ENCODE measurements at regions not wholly inside any gene's neighbourhood (a gene's known extent, or its start where the extent isn't known, plus 50 kb on each side); places are given as distances from the start of the nearest gene placed in this dataset.
"Not testable (repeated sequence)": the region's sequence is repeated elsewhere in the genome, so short reads cannot be mapped to it uniquely, and the experiment has no call there.

DNA sequence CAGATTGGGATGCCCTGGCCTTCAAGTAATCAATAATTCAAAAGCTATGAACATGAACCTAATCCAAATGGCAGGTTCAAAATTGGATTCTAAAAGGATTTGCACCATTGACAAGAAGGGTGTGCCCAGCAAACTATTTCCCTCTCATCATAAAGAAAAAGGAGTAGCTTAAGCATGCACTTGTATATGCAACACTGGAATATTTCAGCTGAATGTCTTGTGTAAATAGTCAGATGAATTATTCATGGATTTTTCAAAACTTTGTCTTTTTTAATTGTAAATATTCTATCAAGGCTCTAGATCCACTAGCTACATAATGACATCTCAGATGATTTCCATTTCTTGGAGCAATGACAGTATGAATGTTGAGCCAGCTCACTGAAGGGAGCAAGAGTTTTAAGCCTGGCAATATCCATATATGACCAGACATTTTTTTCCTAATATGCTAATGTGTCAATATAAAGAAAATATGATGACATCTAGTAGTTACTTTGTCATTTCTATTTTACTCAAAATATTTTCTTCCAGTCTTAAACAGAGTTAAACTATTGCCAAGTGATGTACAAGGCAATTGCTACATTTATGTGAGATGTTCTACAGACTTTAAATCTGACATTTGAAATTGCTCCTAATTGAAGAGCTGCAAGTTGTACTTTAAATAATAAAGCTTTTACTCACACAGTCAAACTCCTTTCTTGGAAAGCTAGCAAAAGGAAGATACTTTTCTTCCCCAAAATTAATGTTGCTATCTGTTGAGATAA is 230.5 kb upstream of the AGTR1 start:
- no peaks in the 10 kb centered on the region for H3K4me1 Mint-ChIP-seq (ENCODE audit: low read depth)
- no peaks in the 10 kb centered on the region for H3K36me3 Mint-ChIP-seq (ENCODE audit: low read depth)
- no peaks in the 10 kb centered on the region for H3K9me3 Mint-ChIP-seq

DNA sequence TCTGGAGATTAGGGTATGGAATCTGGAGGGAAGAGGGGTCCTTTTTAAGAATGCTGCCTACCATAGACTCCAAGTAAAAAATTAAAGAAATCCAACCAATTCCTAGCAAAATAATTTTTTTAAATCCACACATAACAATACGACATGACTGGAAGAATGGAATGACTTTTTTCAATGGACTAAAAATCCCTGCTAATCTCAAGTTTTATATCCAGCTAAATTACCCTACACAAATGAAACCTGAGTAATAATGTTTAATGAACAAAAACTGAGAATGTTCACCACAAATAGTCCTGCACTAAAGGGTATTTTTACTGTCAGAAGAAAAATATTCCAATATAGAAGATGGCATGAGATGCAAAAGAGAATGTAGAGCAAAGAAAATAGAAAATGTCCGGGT is 220.3 kb upstream of the AGTR1 start:
- H3K27ac Mint-ChIP-seq: no peak overlapping the region
- peaks cover 11% of the 10 kb centered on the region for H3K9me3 Mint-ChIP-seq
- H3K27me3 Mint-ChIP-seq (ENCODE audit: low read depth): no peaks in the 10 kb centered on the region

More for the DNA sequence above, 230.5 kb upstream of the AGTR1 start:
- Mint-ChIP-seq H3K4me3 (no peak overlapping the region), H3K27me3 (ENCODE audit: low read depth) (no peaks in the 10 kb centered on the region), H3K27ac (no peak overlapping the region)

DNA sequence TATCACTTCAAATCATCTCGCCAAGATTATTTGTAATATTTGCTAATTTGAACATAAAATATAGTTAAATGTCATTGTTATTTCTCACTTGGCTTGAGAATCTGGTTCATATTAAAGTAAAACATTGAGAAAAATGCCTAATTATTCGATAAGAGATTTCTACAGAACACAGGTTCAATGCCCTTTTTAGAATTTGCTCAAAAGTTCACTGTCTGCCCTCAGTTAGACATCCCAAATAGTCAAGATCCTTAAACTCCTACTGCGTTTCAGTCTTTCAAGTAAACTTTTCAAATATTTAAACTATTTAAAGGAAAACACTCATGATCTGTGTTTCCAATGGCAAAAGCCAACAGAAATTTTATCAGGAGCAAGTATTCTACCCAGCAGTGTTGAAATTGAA is 204.1 kb upstream of the AGTR1 start:
- Mint-ChIP-seq H3K27me3 (ENCODE audit: low read depth) (no peaks in the 10 kb centered on the region), H3K4me1 (ENCODE audit: low read depth) (no peaks in the 10 kb centered on the region), H3K36me3 (ENCODE audit: low read depth) (no peaks in the 10 kb centered on the region), H3K4me3 (no peak overlapping the region), H3K27ac (no peak overlapping the region), H3K9me3 (no peaks in the 10 kb centered on the region)

More for the DNA sequence above, 220.3 kb upstream of the AGTR1 start:
- no peaks in the 10 kb centered on the region for H3K4me1 Mint-ChIP-seq (ENCODE audit: low read depth)
- H3K4me3 Mint-ChIP-seq: no peak overlapping the region
- H3K36me3 Mint-ChIP-seq (ENCODE audit: low read depth): no peaks in the 10 kb centered on the region

DNA sequence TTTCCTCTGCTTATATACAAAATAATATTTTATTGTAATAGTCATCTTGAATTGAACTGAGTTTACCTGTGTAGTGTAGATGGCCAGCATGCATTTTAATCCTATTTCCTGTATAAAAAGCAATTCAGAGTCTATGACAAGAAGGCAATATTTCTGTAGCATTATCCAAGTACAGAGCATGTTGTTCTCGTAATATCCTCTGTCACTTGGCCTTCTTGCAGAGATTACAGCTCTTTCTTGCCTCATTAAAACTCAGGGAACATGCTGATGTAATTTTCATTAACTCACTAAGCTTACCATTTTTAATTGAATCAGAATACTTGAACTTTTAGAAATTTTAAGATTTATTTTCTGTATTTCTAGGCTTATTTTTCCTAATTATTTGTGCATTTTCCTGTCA is 203.3 kb upstream of the AGTR1 start:
- Mint-ChIP-seq H3K27me3 (ENCODE audit: low read depth) (no peaks in the 10 kb centered on the region), H3K9me3 (no peaks in the 10 kb centered on the region), H3K4me3 (no peak overlapping the region), H3K36me3 (ENCODE audit: low read depth) (no peaks in the 10 kb centered on the region), H3K4me1 (ENCODE audit: low read depth) (no peaks in the 10 kb centered on the region), H3K27ac (no peak overlapping the region)

DNA sequence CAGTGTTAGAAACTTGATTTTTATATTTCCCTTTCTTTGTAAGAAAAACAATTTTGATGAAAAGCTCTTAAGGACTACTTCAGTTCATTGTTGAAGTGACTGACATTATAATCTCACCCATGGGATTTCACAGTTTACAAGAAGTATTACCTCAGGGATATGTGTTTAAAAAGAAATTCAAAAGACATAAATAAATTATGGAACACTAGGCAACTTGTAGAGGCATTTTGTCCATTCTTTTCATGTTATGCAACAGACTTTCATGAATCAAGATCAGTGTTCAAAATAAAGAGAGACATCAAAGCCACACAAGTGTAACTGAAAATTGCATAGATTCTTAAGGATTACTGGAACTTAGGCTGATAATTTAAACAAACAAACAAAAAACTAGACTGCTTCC is 196.8 kb upstream of the AGTR1 start:
- H3K9me3 Mint-ChIP-seq: no peaks in the 10 kb centered on the region
- H3K27ac Mint-ChIP-seq: no peak overlapping the region
- no peaks in the 10 kb centered on the region for H3K27me3 Mint-ChIP-seq (ENCODE audit: low read depth)
- H3K4me1 Mint-ChIP-seq (ENCODE audit: low read depth): no peaks in the 10 kb centered on the region
- H3K4me3 Mint-ChIP-seq: no peak overlapping the region
- no peaks in the 10 kb centered on the region for H3K36me3 Mint-ChIP-seq (ENCODE audit: low read depth)

DNA sequence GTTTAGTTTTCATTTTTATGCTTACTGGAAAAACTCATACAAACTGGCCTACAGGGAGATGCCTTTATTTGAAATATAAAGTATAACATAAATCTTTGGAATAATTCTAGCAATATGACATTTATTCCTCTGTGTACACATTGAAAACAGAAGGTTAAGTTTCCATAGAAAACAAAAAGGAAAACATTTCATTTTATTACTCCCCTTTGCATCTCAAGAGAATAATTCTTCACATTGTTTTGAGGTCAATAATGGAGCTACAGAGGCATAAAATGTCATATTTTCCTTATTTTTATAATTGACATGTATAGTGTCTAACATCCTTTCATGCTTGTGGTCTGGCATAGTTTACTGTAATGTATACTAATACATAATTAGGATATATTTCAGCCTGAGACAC is 187.6 kb upstream of the AGTR1 start:
- no peaks in the 10 kb centered on the region for H3K27me3 Mint-ChIP-seq (ENCODE audit: low read depth)
- H3K27ac Mint-ChIP-seq: no peak overlapping the region
- no peaks in the 10 kb centered on the region for H3K4me1 Mint-ChIP-seq (ENCODE audit: low read depth)

DNA sequence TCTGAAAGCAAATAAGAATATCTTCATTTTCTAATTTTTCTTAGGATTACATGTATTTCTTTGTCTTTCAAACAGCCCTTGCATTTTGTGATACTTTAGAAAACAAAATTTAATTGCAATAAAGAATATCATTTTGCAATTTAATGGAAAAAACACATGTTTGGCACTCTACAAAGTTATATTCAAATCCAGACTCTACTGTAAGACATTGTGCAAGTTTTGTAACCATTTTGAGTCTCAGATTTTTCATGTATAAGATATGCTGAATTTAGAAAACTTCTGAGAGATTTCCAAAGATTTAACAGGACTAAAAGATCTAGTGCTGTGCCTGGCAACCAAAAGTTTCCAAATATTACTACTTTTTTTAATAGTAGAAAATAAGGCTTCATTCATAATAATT is 187.1 kb upstream of the AGTR1 start:
- H3K36me3 Mint-ChIP-seq (ENCODE audit: low read depth): no peaks in the 10 kb centered on the region
- peaks cover 3% of the 10 kb centered on the region for H3K9me3 Mint-ChIP-seq
- no peak overlapping the region for H3K4me3 Mint-ChIP-seq
- no peak overlapping the region for H3K27ac Mint-ChIP-seq
- no peaks in the 10 kb centered on the region for H3K4me1 Mint-ChIP-seq (ENCODE audit: low read depth)
- H3K27me3 Mint-ChIP-seq (ENCODE audit: low read depth): no peaks in the 10 kb centered on the region

More for the DNA sequence above, 187.6 kb upstream of the AGTR1 start:
- H3K4me3 Mint-ChIP-seq: no peak overlapping the region
- no peaks in the 10 kb centered on the region for H3K36me3 Mint-ChIP-seq (ENCODE audit: low read depth)
- H3K9me3 Mint-ChIP-seq: peaks cover 3% of the 10 kb centered on the region

DNA sequence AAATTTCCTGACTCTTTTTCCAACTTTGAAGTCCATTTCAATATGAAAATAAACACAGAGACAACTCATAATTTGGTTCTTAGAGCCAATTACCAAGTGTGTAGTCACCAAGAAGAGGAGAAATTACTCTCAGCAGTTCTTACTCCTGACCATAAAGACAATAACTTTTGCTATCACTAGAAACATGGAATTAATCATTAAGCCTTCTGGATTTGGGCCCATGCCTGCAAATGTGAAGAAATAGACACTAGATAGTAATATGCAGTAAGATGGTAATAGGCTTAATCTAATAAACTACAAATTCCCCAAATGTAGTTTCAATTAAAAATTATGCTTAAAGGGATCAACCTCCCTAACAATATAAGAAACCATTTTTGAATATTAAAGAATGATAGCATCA is 185.1 kb upstream of the AGTR1 start:
- Mint-ChIP-seq H3K9me3 (peaks cover 3% of the 10 kb centered on the region), H3K27ac (no peak overlapping the region), H3K4me1 (ENCODE audit: low read depth) (no peaks in the 10 kb centered on the region)

DNA sequence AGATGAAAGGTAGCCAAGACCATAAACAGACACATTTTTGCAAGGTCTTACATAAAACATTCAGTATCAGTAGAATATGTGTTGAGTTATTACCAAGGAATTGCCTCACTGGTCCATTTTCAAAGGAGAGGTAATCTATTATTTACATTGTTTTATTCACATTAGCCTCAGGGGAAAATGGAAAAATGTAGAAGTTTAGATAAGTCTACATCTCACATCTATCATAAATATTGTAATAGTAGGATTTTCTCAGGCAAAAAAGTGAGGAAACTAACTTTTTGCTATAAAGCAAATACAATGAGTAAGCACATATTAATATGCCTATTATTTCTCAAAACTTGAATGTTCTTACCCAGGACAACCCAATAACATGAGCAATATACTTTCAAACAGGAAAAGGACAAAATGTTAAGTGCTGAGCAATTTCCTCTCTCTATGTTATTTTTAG is 184.6 kb upstream of the AGTR1 start:
- Mint-ChIP-seq H3K4me3 (no peak overlapping the region), H3K27ac (no peak overlapping the region), H3K4me1 (ENCODE audit: low read depth) (no peaks in the 10 kb centered on the region), H3K36me3 (ENCODE audit: low read depth) (no peaks in the 10 kb centered on the region), H3K9me3 (peaks cover 8% of the 10 kb centered on the region), H3K27me3 (ENCODE audit: low read depth) (no peaks in the 10 kb centered on the region)

More for the DNA sequence above, 185.1 kb upstream of the AGTR1 start:
- Mint-ChIP-seq H3K36me3 (ENCODE audit: low read depth) (no peaks in the 10 kb centered on the region), H3K4me3 (no peak overlapping the region), H3K27me3 (ENCODE audit: low read depth) (no peaks in the 10 kb centered on the region)

DNA sequence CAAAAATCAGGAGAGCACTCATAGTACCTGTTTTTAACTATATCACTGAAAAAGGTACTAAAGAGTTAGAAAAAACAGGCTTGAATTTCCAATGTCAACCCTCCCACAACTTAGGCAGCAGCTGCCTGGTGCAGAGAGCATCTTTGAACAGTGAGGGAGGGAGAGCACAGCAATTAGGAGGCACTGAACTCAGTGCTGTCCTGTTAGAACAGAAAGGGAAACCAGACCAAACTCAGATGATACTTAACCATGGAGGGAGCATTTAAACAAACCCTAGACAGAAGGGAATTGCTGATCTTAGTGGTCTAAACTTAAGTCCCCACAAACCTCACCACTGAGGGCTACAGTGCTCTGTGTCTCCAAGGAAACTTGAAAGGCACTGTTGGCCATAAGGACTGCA is 179.2 kb upstream of the AGTR1 start:
- Mint-ChIP-seq H3K4me3 (no peak overlapping the region), H3K27me3 (ENCODE audit: low read depth) (no peaks in the 10 kb centered on the region), H3K4me1 (ENCODE audit: low read depth) (no peaks in the 10 kb centered on the region), H3K36me3 (ENCODE audit: low read depth) (no peaks in the 10 kb centered on the region), H3K9me3 (peaks cover 20% of the 10 kb centered on the region), H3K27ac (no peak overlapping the region)

DNA sequence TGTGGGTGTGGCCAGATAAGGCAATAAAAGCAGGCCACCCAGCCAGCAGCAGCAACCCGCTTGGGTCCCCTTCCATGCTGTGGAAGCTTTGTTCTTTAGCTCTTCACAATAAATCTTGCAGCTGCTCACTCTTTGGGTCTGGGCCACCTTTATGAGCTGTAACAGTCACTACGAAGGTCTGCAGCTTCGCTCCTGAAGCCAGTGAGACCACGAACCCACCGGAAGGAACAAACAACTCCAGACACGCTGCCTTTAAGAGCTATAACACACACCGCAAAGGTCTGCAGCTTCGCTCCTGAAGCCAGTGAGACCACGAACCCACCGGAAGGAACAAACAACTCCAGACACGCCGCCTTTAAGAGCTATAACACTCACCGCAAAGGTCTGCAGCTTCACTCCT is 172.1 kb upstream of the AGTR1 start:
- H3K36me3 Mint-ChIP-seq (ENCODE audit: low read depth); H3K4me3 Mint-ChIP-seq; H3K27me3 Mint-ChIP-seq (ENCODE audit: low read depth); H3K4me1 Mint-ChIP-seq (ENCODE audit: low read depth); H3K27ac Mint-ChIP-seq: not testable (repeated sequence)
- peaks cover 15% of the 10 kb centered on the region for H3K9me3 Mint-ChIP-seq

DNA sequence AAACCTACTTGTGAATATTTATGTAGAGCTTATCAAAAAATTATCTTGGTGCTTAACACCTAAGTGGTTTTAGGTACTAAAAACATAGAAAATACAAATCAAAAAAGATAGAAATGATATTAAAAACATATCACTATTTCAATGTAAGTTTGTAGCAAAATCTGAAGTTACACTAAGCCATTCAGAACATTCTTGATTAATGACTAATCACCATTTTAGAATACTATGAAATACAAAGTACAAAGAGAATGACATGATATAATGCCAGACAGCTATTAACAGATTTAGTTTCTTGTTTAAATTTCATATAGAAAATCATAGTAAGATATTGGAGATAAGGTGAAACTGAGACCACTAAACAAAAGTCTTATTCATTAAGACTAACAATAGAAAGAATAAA is 169.7 kb upstream of the AGTR1 start:
- H3K27ac Mint-ChIP-seq: no peak overlapping the region
- H3K27me3 Mint-ChIP-seq (ENCODE audit: low read depth): no peaks in the 10 kb centered on the region
- no peak overlapping the region for H3K4me3 Mint-ChIP-seq
- H3K9me3 Mint-ChIP-seq: peaks cover 10% of the 10 kb centered on the region
- no peaks in the 10 kb centered on the region for H3K36me3 Mint-ChIP-seq (ENCODE audit: low read depth)
- no peaks in the 10 kb centered on the region for H3K4me1 Mint-ChIP-seq (ENCODE audit: low read depth)

DNA sequence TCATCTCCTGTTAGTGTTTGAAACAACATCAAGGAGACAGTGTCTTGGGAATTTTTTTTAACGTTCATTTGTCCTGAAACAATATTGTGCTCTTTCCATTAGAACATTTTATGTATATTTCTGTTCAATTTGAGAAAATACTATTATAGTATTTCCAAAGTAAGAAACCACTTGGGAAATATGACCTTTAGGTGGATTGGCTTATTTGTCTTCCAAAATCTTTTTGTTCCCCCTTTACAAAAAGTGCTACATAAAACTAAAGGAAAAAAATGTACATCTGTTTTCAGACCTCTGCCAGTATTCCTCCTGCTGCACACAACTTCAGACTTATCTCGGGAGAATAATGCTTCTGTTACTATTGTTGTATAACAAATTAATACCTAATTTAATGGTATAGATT is 165.9 kb upstream of the AGTR1 start:
- Mint-ChIP-seq H3K27me3 (ENCODE audit: low read depth) (no peaks in the 10 kb centered on the region), H3K9me3 (no peaks in the 10 kb centered on the region), H3K4me3 (no peak overlapping the region), H3K36me3 (ENCODE audit: low read depth) (no peaks in the 10 kb centered on the region), H3K27ac (no peak overlapping the region), H3K4me1 (ENCODE audit: low read depth) (no peaks in the 10 kb centered on the region)

DNA sequence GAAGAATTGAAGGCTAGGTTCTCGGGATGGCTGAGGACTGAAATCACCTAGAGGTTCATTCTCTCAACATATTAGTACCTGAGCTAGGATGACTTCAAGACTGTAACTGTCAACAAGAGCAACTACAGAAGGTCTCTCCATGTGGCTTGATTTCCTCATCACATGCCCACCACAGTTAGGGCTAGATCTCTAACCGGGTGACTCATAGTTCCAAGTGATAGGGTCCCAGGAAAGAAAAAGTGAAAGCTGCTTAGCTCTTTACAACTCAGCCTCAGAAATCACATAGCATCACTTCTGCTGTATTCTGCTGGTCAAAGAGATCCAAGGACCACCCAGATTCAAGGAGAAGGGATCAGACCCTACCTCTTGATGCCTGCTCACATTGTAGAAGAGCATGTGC is 165.4 kb upstream of the AGTR1 start:
- Mint-ChIP-seq H3K27ac (no peak overlapping the region), H3K9me3 (no peaks in the 10 kb centered on the region), H3K4me1 (ENCODE audit: low read depth) (no peaks in the 10 kb centered on the region), H3K36me3 (ENCODE audit: low read depth) (no peaks in the 10 kb centered on the region), H3K27me3 (ENCODE audit: low read depth) (no peaks in the 10 kb centered on the region), H3K4me3 (no peak overlapping the region)

DNA sequence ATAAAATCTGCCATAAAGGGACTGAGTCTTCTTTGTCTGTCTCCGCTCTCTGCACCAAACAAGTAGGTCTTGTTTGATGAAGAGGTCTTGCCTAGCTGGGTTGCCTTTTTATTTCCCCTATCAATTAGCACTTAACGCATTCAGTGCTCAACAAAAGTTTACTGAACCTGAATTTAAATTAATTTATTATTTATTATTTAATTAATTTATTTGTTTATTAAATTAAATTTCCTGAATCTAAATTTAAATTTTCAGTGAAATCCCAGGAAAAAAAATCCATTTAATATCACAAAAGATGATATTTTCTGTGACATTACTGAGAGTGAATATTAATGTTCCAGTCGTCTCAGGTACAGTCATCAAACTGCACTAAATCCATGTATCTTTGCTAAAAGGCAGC is 164.9 kb upstream of the AGTR1 start:
- Mint-ChIP-seq H3K9me3 (no peaks in the 10 kb centered on the region), H3K36me3 (ENCODE audit: low read depth) (no peaks in the 10 kb centered on the region), H3K27me3 (ENCODE audit: low read depth) (no peaks in the 10 kb centered on the region), H3K27ac (no peak overlapping the region), H3K4me3 (no peak overlapping the region), H3K4me1 (ENCODE audit: low read depth) (no peaks in the 10 kb centered on the region)

Data from T-helper 1 cell treated with Interleukin-12 subunit alpha and Interleukin-12 subunit beta and Interleukin-4 antibody, amounts not matched to agents 30 μg/mL and 1 μg/mL, for 36 hours (primary cell).